GM12878 (cell line): ENCODE measurements at regions not wholly inside any gene's neighbourhood (a gene's known extent, or its start where the extent isn't known, plus 50 kb on each side); places are given as distances from the start of the nearest gene placed in this dataset.

ENCODE experiments used
- ATAC-seq: fragments of 200-7000 bp; cut with Tn5 transposase; 3 replicates; pipeline ENCODE4 v1.9.1; 2020; ENCODE audit warnings: mild to moderate bottlenecking, moderate library complexity
- BruUV-seq: library from RNA; stranded (reverse); fragments of 400-500 nt; replicated peaks from 2 replicates; lab custom pipeline; 2021; lab: Mats Ljungman, UMichigan
- CTCF ChIA-PET: fragments of 300-600 bp; sonication (Branson Sonifier 250); formaldehyde crosslinking; extraction: SDS; loops from one replicate; lab custom pipeline; 2021; ENCODE audit warnings: inconsistent platforms; lab: Yijun Ruan, JAX
- POLR2A ChIA-PET: fragments of 350-600 bp; formaldehyde crosslinking; extraction: SDS; loops from one replicate; lab custom pipeline; 2021; ENCODE audit warnings: inconsistent platforms; lab: Charles Lee
- RAD21 ChIA-PET: fragments of 300-600 bp; sonication (Branson Sonifier 250); formaldehyde crosslinking; loops from one replicate; lab custom pipeline; 2023; ENCODE audit warnings: antibody characterized with exemption; ENCODE audit not compliant: unreplicated experiment; lab: Charles Lee
- SMC1A ChIA-PET: fragments of 300-600 bp; sonication (Branson Sonifier 250); formaldehyde crosslinking; loops from one replicate; lab custom pipeline; 2023; ENCODE audit not compliant: unreplicated experiment, uncharacterized antibody; lab: Charles Lee
- DNase-seq: peaks from one replicate; pipeline ENCODE4 v3.0.0-alpha.2; 2011; ENCODE audit warnings: low read depth, low spot score
- FAIRE-seq: peaks from 3 replicates; lab custom pipeline; 2011; peaks lifted over from hg19 to GRCh38; lab: Jason Lieb, UNC
- H2AFZ ChIP-seq: 2 replicates; pipeline ENCODE4 v1.6.0; 2011; ENCODE audit warnings: low read depth, low read length, control low read depth; ENCODE audit not compliant: control insufficient read depth
- H3K27ac ChIP-seq: 2 replicates; pipeline ENCODE4 v1.5.1; 2011; ENCODE audit warnings: control low read depth; ENCODE audit not compliant: control insufficient read depth, insufficient read depth
- H3K27me3 ChIP-seq, 2 experiments: replicated peaks in 1 of 2; 2 replicates each; pipeline versions ENCODE4 v1.6.0 to v1.6.1; 2011; ENCODE audit warnings: low read length in 1 of 2; ENCODE audit not compliant: control insufficient read depth in 2 of 2, insufficient read depth in 2 of 2
- H3K36me3 ChIP-seq, 2 experiments: 2 replicates each; pipeline ENCODE4 v1.5.1; 2011; ENCODE audit warnings: low read length in 1 of 2; ENCODE audit not compliant: control insufficient read depth in 2 of 2, insufficient read depth in 2 of 2
- H3K4me1 ChIP-seq: 2 replicates; pipeline ENCODE4 v1.6.1; 2011; ENCODE audit warnings: mild to moderate bottlenecking, low read length, moderate library complexity, mixed read lengths; ENCODE audit not compliant: control insufficient read depth, insufficient read depth
- H3K4me2 ChIP-seq: 2 replicates; pipeline ENCODE4 v1.6.0; 2011; ENCODE audit warnings: control low read depth; ENCODE audit not compliant: control insufficient read depth, insufficient read depth
- H3K4me3 ChIP-seq: fragments of 200-600 bp; sonication (generic); 2 replicates; pipeline ENCODE4 v1.5.1; 2016
- H3K79me2 ChIP-seq: 2 replicates; pipeline ENCODE4 v1.6.0; 2011; ENCODE audit warnings: low read length; ENCODE audit not compliant: control insufficient read depth, insufficient read depth
- H3K9ac ChIP-seq: 2 replicates; pipeline ENCODE4 v1.8.0; 2011; ENCODE audit warnings: low read length, control low read depth, mixed read lengths; ENCODE audit not compliant: control insufficient read depth, insufficient read depth
- H3K9me3 ChIP-seq: replicated peaks from 3 replicates; pipeline ENCODE4 v1.5.1; 2011; ENCODE audit warnings: mild to moderate bottlenecking, low read length; ENCODE audit not compliant: control insufficient read depth, insufficient read depth
- H4K20me1 ChIP-seq: 2 replicates; pipeline ENCODE4 v1.6.0; 2011; ENCODE audit not compliant: control insufficient read depth, insufficient read depth
- CBX3 ChIP-seq: fragments of 200-600 bp; sonication (generic); IDR thresholded peaks from 2 replicates; pipeline ENCODE4 v1.6.1; 2016; ENCODE audit warnings: low read depth, borderline replicate concordance
- CREB1 ChIP-seq: IDR thresholded peaks from 2 replicates; pipeline ENCODE4 v1.6.1; 2012; ENCODE audit warnings: low read depth, mild to moderate bottlenecking, inconsistent platforms
- E4F1 ChIP-seq: fragments of 450-650 bp; IDR thresholded peaks from 2 replicates; pipeline ENCODE4 v1.6.1; 2018; ENCODE audit warnings: borderline replicate concordance, mild to moderate bottlenecking; ENCODE audit not compliant: partially characterized antibody
- EED ChIP-seq: sonication (generic); IDR thresholded peaks from 2 replicates; pipeline ENCODE4 v1.6.1; 2016; ENCODE audit warnings: antibody characterized with exemption, low read depth
- PKNOX1 ChIP-seq: fragments of 450-650 bp; IDR thresholded peaks from 2 replicates; pipeline ENCODE4 v1.6.1; 2016; ENCODE audit warnings: mild to moderate bottlenecking
- PRDM15 ChIP-seq: fragments of 450-650 bp; formaldehyde crosslinking; IDR thresholded peaks from 2 replicates; pipeline ENCODE4 v1.4.0; 2020; ENCODE audit warnings: mild to moderate bottlenecking, moderate library complexity
- SREBF1 ChIP-seq: IDR thresholded peaks from 2 replicates; pipeline ENCODE4 v1.6.1; 2012; ENCODE audit warnings: mild to moderate bottlenecking, low read length
- TARDBP ChIP-seq: IDR thresholded peaks from 2 replicates; pipeline ENCODE4 v1.6.1; 2016; ENCODE audit warnings: borderline replicate concordance
- TCF7 ChIP-seq: IDR thresholded peaks from 2 replicates; pipeline ENCODE4 v1.6.1; 2014; ENCODE audit warnings: antibody characterized with exemption, borderline replicate concordance
- ZNF24 ChIP-seq: fragments of 450-650 bp; IDR thresholded peaks from 2 replicates; pipeline ENCODE4 v1.6.1; 2017; ENCODE audit warnings: antibody characterized with exemption, mild to moderate bottlenecking
- WGBS: methylation state at CpG from one replicate; pipeline ENCODE4 v1.1.6; 2016; ENCODE audit warnings: low lambda C conversion rate; ENCODE audit not compliant: insufficient replicate concordance, insufficient coverage; ENCODE audit errors: missing lambda C conversion rate; 5-methylcytosine and 5-hydroxymethylcytosine counted together
- in situ Hi-C: fragments of 300-500 bp; cut with MboI; formaldehyde crosslinking; loops from 9 replicates; pipeline ENCODE4 v1.14.3; 2018; ENCODE audit warnings: mixed read lengths
- intact Hi-C: fragments of 100-400 bp; cut with micrococcal nuclease; formaldehyde crosslinking; loops from one replicate; pipeline ENCODE4 v1.14.2; 2022; ENCODE audit not compliant: unreplicated experiment

GRCh38 chr2:145090841-145091761 is 571.2 kb upstream of the ZEB2 start:
- no peaks in the 10 kb centered on the region for H3K27me3 ChIP-seq
- no peaks in the 10 kb centered on the region for H3K36me3 ChIP-seq
- no peak overlapping the region for H3K9ac ChIP-seq
- no peaks in the 10 kb centered on the region for H3K9me3 ChIP-seq
- no peak for DNase-seq
- 3% methylated on average over 2 of the region's 2 CpGs for WGBS
- ChIA-PET CTCF (no interaction called here), RAD21 (no interaction called here), POLR2A (no interaction called here), SMC1A (no interaction called here)
- H2AFZ ChIP-seq, result no peak overlapping the region
- BruUV-seq, result no TSS peak
- intact Hi-C loops (no loop called here), in situ Hi-C loops (no loop called here)
- no peaks in the 10 kb centered on the region for H3K79me2 ChIP-seq
- TF ChIP-seq TARDBP (no peak), ZNF24 (no peak), PKNOX1 (no peak), CREB1 (no peak), SREBF1 (no peak), EED (no peak), E4F1 (no peak), CBX3 (no peak), TCF7 (no peak), PRDM15 (CRISPR knock-in tag) (no peak)
- H3K4me1 ChIP-seq, result no peaks in the 10 kb centered on the region
- no peak overlapping the region for H3K27ac ChIP-seq
- H3K4me3 ChIP-seq, result no peak overlapping the region
- H3K4me2 ChIP-seq, result no peak overlapping the region
- H4K20me1 ChIP-seq, result no peaks in the 10 kb centered on the region
- FAIRE-seq, result no peak
- ATAC-seq, result no peak
